ENCODE measurements at regions not wholly inside any gene's neighbourhood (a gene's known extent, or its start where the extent isn't known, plus 50 kb on each side); places are given as distances from the start of the nearest gene placed in this dataset.
"Not testable (repeated sequence)": the region's sequence is repeated elsewhere in the genome, so short reads cannot be mapped to it uniquely, and the experiment has no call there.

GRCh38 chr4:27442146-27442545 lies 581.5 kb downstream of the STIM2 start:
- WGBS (ENCODE audit: missing lambda C conversion rate): 5% methylated on average over 1 of the region's 1 CpG
- POLR2A ChIA-PET: no interaction called here
- no peak overlapping the region for H3K4me3 ChIP-seq
- TF ChIP-seq JUNB (IDR thresholded peaks at IDR 0.05) (no peak), HOXB13 (CRISPR knock-in tag; IDR thresholded peaks at IDR 0.05; ENCODE audit: low read depth) (no peak), PBX3 (IDR thresholded peaks at IDR 0.05) (no peak), TFCP2L1 (CRISPR knock-in tag; IDR thresholded peaks at IDR 0.05) (no peak), SREBF2 (IDR thresholded peaks at IDR 0.05) (no peak), TP53 (CRISPR knock-in tag; IDR thresholded peaks at IDR 0.05) (no peak), FOXS1 (CRISPR knock-in tag; IDR thresholded peaks at IDR 0.05) (no peak), CTCF (IDR thresholded peaks at IDR 0.05) (no peak), NR3C1 (IDR thresholded peaks at IDR 0.05) (no peak), RNF2 (IDR thresholded peaks at IDR 0.05; ENCODE audit: borderline replicate concordance, low read depth) (no peak), NFE2L2 (conservative IDR thresholded peaks at IDR 0.05; ENCODE audit: low read length) (no peak), E2F6 (IDR thresholded peaks at IDR 0.05; ENCODE audit: borderline replicate concordance, low read depth) (no peak), POLR2AphosphoS2 (conservative IDR thresholded peaks at IDR 0.05; ENCODE audit: low read length) (no peak), KDM1A (IDR thresholded peaks at IDR 0.05; ENCODE audit: low read depth) (no peak), ESRRA (IDR thresholded peaks at IDR 0.05; ENCODE audit: borderline replicate concordance, low read length) (no peak)
- CTCF ChIA-PET: no interaction called here
- no peaks in the 10 kb centered on the region for H3K4me1 ChIP-seq
- no peak overlapping the region for H3K4me2 ChIP-seq
- DNase-seq (ENCODE audit: low read depth in 1 of 2, low spot score in 1 of 2) (no peak), ATAC-seq (no peak), FAIRE-seq (no peak)
- no peak overlapping the region for H3K27ac ChIP-seq
- no peaks in the 10 kb centered on the region for H3K9me3 ChIP-seq

- H3K4me2 ChIP-seq; H3K9me3 ChIP-seq; H3K4me1 ChIP-seq; POLR2A ChIA-PET; FAIRE-seq; H3K4me3 ChIP-seq; H3K27ac ChIP-seq; ATAC-seq; DNase-seq (ENCODE audit: low read depth in 1 of 2, low spot score in 1 of 2); CTCF ChIA-PET: not testable (repeated sequence)
- 23% methylated on average over 4 of the region's 4 CpGs for WGBS (ENCODE audit: missing lambda C conversion rate)
Measured at GRCh38 chr4:27442661-27443060, 582.0 kb downstream of the STIM2 start.

GRCh38 chr4:27463816-27464215 lies 603.2 kb downstream of the STIM2 start:
- H3K4me3 ChIP-seq: no peak overlapping the region
- H3K9me3 ChIP-seq: no peaks in the 10 kb centered on the region
- DNase-seq (ENCODE audit: low read depth in 1 of 2, low spot score in 1 of 2): peak in 1 of 2 experiments; percentile 1
- 11% methylated on average over 3 of the region's 3 CpGs for WGBS (ENCODE audit: missing lambda C conversion rate)
- TF ChIP-seq CBX8 (IDR thresholded peaks at IDR 0.05): no peak
- TF ChIP-seq ZC3H11A (IDR thresholded peaks at IDR 0.05): no peak
- no peak for TF ChIP-seq HOXB5 (CRISPR knock-in tag; IDR thresholded peaks at IDR 0.05)
- TF ChIP-seq ZFP36 (IDR thresholded peaks at IDR 0.05; ENCODE audit: borderline replicate concordance, partially characterized antibody): no peak
- no peak for TF ChIP-seq EHF (CRISPR knock-in tag; IDR thresholded peaks at IDR 0.05)
- no peak for TF ChIP-seq SREBF2 (IDR thresholded peaks at IDR 0.05)
- TF ChIP-seq JUNB (IDR thresholded peaks at IDR 0.05): no peak
- no peak for TF ChIP-seq KDM5A (IDR thresholded peaks at IDR 0.05)
- TF ChIP-seq ESRRA (IDR thresholded peaks at IDR 0.05; ENCODE audit: borderline replicate concordance, low read length): no peak
- no peak for TF ChIP-seq GATA3 (IDR thresholded peaks at IDR 0.05; ENCODE audit: borderline replicate concordance)
- no peak for TF ChIP-seq E2F6 (IDR thresholded peaks at IDR 0.05; ENCODE audit: borderline replicate concordance, low read depth)
- CTCF ChIA-PET: no interaction called here
- POLR2A ChIA-PET: no interaction called here
- FAIRE-seq: no peak
- no peak overlapping the region for H3K27ac ChIP-seq
- H3K4me1 ChIP-seq: no peaks in the 10 kb centered on the region
- no peak overlapping the region for H3K4me2 ChIP-seq
- no peak for ATAC-seq
